A549 (cell line): ENCODE measurements at regions not wholly inside any gene's neighbourhood (a gene's known extent, or its start where the extent isn't known, plus 50 kb on each side); places are given as distances from the start of the nearest gene placed in this dataset.

Experiments
- CBX2 ChIP-seq: fragments of 200-600 bp; sonication (generic); IDR thresholded peaks from 2 replicates; pipeline ENCODE4 v1.6.1; 2016; ENCODE audit warnings: low read depth, mild to moderate bottlenecking, borderline replicate concordance
- EHF ChIP-seq: fragments of 250-450 bp; sonication (Bioruptor Pico); IDR thresholded peaks from 2 replicates; pipeline ENCODE4 v1.5.0; 2020; ENCODE audit warnings: mild to moderate bottlenecking
- HMGXB4 ChIP-seq: fragments of 250-450 bp; sonication (Bioruptor Pico); IDR thresholded peaks from 2 replicates; pipeline ENCODE4 v1.5.0; 2021; ENCODE audit warnings: mild to moderate bottlenecking, moderate library complexity, borderline replicate concordance
- POLR2A ChIP-seq: IDR thresholded peaks from 2 replicates; pipeline ENCODE4 v1.6.1; 2012; ENCODE audit warnings: mild to moderate bottlenecking, low read length
- USF2 ChIP-seq: fragments of 450-650 bp; IDR thresholded peaks from 2 replicates; pipeline ENCODE4 v1.6.1; 2014; ENCODE audit warnings: antibody characterized with exemption
- ZFP36 ChIP-seq: fragments of 450-650 bp; IDR thresholded peaks from 2 replicates; pipeline ENCODE4 v1.6.1; 2014; ENCODE audit warnings: borderline replicate concordance; ENCODE audit not compliant: partially characterized antibody

DNA sequence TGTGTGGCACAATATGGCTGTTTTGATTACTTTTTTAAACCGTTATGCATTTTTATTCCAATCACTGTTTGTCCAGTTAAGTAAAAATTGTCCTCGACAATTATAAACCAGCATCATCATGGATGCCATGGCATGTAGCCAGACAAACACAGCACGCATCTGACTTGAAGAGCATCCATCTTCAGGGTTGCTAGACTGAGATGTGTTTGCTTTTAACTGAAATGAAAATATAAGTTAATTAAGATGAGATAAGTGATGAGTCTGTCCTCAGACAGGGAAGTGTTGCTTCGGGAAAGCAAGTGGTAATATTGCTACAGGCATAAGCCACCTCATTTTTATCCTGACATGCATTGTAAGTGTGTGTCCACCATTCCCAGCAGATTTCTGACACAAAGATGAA lies 92.8 kb upstream of the TPP2 start:
- TF ChIP-seq CBX2 (no peak), HMGXB4 (CRISPR knock-in tag) (no peak), POLR2A (no peak), EHF (no peak), ZFP36 (no peak), USF2 (no peak)
